ENCODE measurements at regions not wholly inside any gene's neighbourhood (a gene's known extent, or its start where the extent isn't known, plus 50 kb on each side); places are given as distances from the start of the nearest gene placed in this dataset.

GRCh38 chr17:69608808-69609472 lies 194.4 kb downstream of the MAP2K6 start:
- no peaks in the 10 kb centered on the region for H3K79me2 ChIP-seq (ENCODE audit: low read length)
- no peaks in the 10 kb centered on the region for H3K27me3 ChIP-seq (ENCODE audit: low read depth, low read length)
- H3K4me3 ChIP-seq (ENCODE audit: low read length), result no peak overlapping the region
- H3K27ac ChIP-seq (ENCODE audit: low read length), result no peak overlapping the region
- H3K36me3 ChIP-seq (replicated peaks; ENCODE audit: low read depth, low read length), result no peaks in the 10 kb centered on the region
- H3K9ac ChIP-seq (ENCODE audit: low read length), result no peak overlapping the region
- no peak overlapping the region for H2AFZ ChIP-seq (ENCODE audit: low read depth, low read length)
- no peaks in the 10 kb centered on the region for H4K20me1 ChIP-seq (ENCODE audit: insufficient read depth, low read length)
- TF ChIP-seq, protein P1, sequence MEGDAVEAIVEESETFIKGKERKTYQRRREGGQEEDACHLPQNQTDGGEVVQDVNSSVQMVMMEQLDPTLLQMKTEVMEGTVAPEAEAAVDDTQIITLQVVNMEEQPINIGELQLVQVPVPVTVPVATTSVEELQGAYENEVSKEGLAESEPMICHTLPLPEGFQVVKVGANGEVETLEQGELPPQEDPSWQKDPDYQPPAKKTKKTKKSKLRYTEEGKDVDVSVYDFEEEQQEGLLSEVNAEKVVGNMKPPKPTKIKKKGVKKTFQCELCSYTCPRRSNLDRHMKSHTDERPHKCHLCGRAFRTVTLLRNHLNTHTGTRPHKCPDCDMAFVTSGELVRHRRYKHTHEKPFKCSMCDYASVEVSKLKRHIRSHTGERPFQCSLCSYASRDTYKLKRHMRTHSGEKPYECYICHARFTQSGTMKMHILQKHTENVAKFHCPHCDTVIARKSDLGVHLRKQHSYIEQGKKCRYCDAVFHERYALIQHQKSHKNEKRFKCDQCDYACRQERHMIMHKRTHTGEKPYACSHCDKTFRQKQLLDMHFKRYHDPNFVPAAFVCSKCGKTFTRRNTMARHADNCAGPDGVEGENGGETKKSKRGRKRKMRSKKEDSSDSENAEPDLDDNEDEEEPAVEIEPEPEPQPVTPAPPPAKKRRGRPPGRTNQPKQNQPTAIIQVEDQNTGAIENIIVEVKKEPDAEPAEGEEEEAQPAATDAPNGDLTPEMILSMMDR (IDR thresholded peaks at IDR 0.05; ENCODE audit: low read depth, low read length), result no peak
- TF ChIP-seq EZH2phosphoT487 (IDR thresholded peaks at IDR 0.05; ENCODE audit: low read depth), result no peak
- peaks cover 21% of the 10 kb centered on the region for H3K4me1 ChIP-seq (ENCODE audit: low read length)
- no peak overlapping the region; the same call in 1 of the 2 replicates for H3K4me2 ChIP-seq (ENCODE audit: low read length)
- H3K9me3 ChIP-seq (ENCODE audit: insufficient read depth, low read length), result no peaks in the 10 kb centered on the region

DNA sequence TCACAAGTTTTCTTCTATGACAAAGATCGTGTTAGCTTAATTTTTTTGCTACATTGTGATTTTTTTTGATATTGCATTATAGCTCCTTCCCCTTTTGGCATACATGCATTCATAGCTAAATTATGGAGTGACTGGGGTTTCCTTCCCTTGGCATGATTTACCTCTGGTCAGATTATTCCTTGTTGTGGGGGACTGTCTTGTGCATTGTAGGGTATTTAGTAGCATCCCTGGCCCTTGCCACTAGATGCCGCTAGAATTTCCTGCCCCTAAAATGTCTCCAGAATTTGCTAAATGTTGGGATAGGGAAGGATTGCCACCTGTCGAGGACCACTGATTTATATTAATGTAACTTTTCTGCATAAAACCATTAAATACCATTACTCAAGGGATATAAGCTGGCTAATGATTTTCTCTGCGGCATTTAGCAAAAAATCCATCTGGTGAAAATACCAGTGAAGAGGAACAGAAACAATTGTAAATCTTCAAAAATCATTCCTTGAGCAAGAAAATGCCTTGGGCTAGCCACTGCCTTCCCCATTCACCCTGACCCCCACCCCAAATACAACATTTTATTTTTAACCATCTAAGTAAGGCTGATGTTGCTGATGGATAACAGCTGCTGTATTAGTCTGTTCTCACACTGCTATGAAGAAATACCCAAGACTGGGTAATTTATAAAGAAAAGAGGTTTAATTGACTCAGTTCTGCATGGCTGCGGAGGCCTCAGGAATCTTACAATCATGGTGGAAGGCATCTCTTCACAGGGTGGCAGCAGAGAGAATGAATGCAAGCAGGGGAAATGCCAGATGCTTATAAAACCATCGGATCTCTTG lies 195.2 kb downstream of the MAP2K6 start:
- no peaks in the 10 kb centered on the region for H3K36me3 ChIP-seq (replicated peaks; ENCODE audit: low read depth, low read length)
- TF ChIP-seq, protein P1 (IDR thresholded peaks at IDR 0.05; ENCODE audit: low read depth, low read length), result peak; percentile 81
- TF ChIP-seq EZH2phosphoT487 (IDR thresholded peaks at IDR 0.05; ENCODE audit: low read depth), result no peak
- H3K79me2 ChIP-seq (ENCODE audit: low read length), result no peaks in the 10 kb centered on the region
- H3K4me2 ChIP-seq (ENCODE audit: low read length), result peak overlapping the region; percentile 15
- no peaks in the 10 kb centered on the region for H3K27me3 ChIP-seq (ENCODE audit: low read depth, low read length)
- H4K20me1 ChIP-seq (ENCODE audit: insufficient read depth, low read length), result no peaks in the 10 kb centered on the region
- H3K4me3 ChIP-seq (ENCODE audit: low read length), result no peak overlapping the region
- H3K4me1 ChIP-seq (ENCODE audit: low read length), result peaks cover 21% of the 10 kb centered on the region
- no peak overlapping the region for H2AFZ ChIP-seq (ENCODE audit: low read depth, low read length)
- no peak overlapping the region for H3K9ac ChIP-seq (ENCODE audit: low read length)
- no peak overlapping the region for H3K27ac ChIP-seq (ENCODE audit: low read length)
- no peaks in the 10 kb centered on the region for H3K9me3 ChIP-seq (ENCODE audit: insufficient read depth, low read length)

- Histone ChIP-seq H3K9me3 (ENCODE audit: insufficient read depth, low read length) (no peaks in the 10 kb centered on the region), H3K9ac (ENCODE audit: low read length) (no peak overlapping the region), H3K4me1 (ENCODE audit: low read length) (peaks cover under 1% of the 10 kb centered on the region; the same call in 1 of the 2 replicates), H3K27ac (ENCODE audit: low read length) (no peak overlapping the region), H3K4me2 (ENCODE audit: low read length) (no peak overlapping the region), H4K20me1 (ENCODE audit: insufficient read depth, low read length) (no peaks in the 10 kb centered on the region), H3K4me3 (ENCODE audit: low read length) (no peak overlapping the region), H2AFZ (ENCODE audit: low read depth, low read length) (no peak overlapping the region), H3K36me3 (replicated peaks; ENCODE audit: low read depth, low read length) (no peaks in the 10 kb centered on the region), H3K79me2 (ENCODE audit: low read length) (no peaks in the 10 kb centered on the region), H3K27me3 (ENCODE audit: low read depth, low read length) (no peaks in the 10 kb centered on the region)
- no peak for TF ChIP-seq EZH2phosphoT487 (IDR thresholded peaks at IDR 0.05; ENCODE audit: low read depth)
- TF ChIP-seq, protein P1 (IDR thresholded peaks at IDR 0.05; ENCODE audit: low read depth, low read length), result no peak
Observed at GRCh38 chr17:69620363-69620762, 205.9 kb downstream of the MAP2K6 start.

- no peak overlapping the region for H3K4me2 ChIP-seq (ENCODE audit: low read length)
- H3K79me2 ChIP-seq (ENCODE audit: low read length), result no peaks in the 10 kb centered on the region
- no peak overlapping the region for H2AFZ ChIP-seq (ENCODE audit: low read depth, low read length)
- peaks cover 10% of the 10 kb centered on the region for H3K4me1 ChIP-seq (ENCODE audit: low read length)
- H3K9ac ChIP-seq (ENCODE audit: low read length), result no peak overlapping the region
- no peak overlapping the region for H3K4me3 ChIP-seq (ENCODE audit: low read length)
- no peaks in the 10 kb centered on the region for H3K9me3 ChIP-seq (ENCODE audit: insufficient read depth, low read length)
- H4K20me1 ChIP-seq (ENCODE audit: insufficient read depth, low read length), result no peaks in the 10 kb centered on the region
- TF ChIP-seq, protein P1 (IDR thresholded peaks at IDR 0.05; ENCODE audit: low read depth, low read length), result no peak
- no peak for TF ChIP-seq EZH2phosphoT487 (IDR thresholded peaks at IDR 0.05; ENCODE audit: low read depth)
- H3K27me3 ChIP-seq (ENCODE audit: low read depth, low read length), result no peaks in the 10 kb centered on the region
- H3K27ac ChIP-seq (ENCODE audit: low read length), result no peak overlapping the region
- H3K36me3 ChIP-seq (replicated peaks; ENCODE audit: low read depth, low read length), result no peaks in the 10 kb centered on the region
Observed at GRCh38 chr17:69625474-69625873, 211.0 kb downstream of the MAP2K6 start.
